NK-92 treated with Interleukin-12 subunit alpha and Interleukin-12 subunit beta, amount 100 ng/mL, for 24 hours (cell line): ENCODE measurements at regions not wholly inside any gene's neighbourhood (a gene's known extent, or its start where the extent isn't known, plus 50 kb on each side); places are given as distances from the start of the nearest gene placed in this dataset.
"Not testable (repeated sequence)": the region's sequence is repeated elsewhere in the genome, so short reads cannot be mapped to it uniquely, and the experiment has no call there.

Experiments used
- DNase-seq: peaks from one replicate; lab custom pipeline; 2025; lab: John Stamatoyannopoulos, UW

DNA sequence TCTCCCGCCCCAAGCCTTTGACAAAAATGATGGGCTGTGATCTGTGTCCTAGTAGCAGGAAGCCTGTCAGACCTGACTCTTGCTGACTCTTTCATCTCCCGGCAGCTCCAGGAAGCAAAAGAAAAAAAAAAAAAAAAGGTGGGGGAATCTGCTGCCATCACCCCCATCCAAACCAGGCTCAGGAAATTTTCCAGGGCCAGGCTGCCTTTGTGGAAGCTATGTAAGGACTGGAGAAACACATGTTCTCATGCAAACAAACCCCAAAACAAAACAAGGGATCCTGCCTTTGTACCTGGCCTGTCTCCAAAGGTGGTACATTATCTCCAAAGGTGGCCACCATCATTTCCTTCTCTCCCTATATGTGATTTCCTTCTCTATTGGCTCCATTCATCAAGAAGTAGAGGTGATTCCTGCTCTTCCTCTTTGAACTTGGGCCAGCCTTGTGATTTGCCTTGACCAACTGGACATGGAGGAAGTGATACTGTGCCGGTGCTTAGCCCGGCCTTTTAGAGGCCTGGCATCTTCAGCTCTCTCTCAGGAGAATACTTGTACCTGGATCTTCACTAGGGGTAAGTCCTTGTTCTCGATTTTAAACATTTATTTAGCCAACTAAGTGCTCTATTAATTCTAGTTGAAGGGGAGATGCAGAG is 192.2 kb upstream of the SVIL start:
- no peak for DNase-seq

DNA sequence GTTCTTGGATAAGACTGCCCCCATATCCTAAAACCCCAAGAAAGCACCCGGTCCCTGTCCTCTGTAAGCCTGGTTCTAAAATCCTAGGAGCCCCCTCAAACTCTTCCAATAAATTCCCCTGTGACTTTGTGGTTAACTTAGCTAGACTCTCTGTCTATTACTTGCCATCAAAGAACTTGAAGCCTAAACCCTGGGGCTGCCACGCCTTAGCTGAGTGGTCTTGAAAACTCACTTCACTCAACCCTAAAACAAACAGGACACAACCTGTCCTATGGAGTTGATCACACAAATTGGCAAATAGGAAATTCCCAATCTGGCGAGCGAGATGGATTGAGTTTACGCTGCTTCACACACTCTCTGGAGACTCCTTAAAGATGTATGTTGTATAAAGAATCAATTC is 191.4 kb upstream of the SVIL start:
- no peak for DNase-seq

DNA sequence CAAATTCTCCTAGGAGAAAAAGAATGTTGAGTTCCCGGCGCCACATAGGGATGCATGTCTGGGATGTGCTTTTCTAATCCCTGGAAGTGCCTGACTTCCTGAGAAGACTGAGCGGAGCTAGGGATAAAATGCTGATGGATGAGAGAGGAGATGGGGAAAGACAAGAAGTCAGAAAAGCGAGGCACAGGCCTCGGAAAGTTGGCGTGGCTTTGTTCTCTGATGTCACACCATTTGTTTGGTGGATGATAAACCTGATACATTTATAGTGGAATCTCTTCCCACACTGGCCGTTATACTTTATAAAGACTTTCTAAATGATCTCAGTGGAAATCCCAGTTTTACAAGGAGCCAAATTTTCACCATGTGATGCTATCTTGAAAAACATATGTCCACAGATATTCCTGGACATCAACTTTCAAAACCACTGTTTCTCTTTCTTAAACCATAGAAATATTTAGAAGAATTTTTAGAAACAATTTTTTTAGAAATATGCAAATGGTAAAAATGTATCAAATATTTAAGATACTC is 188.8 kb upstream of the SVIL start:
- DNase-seq = no peak

DNA sequence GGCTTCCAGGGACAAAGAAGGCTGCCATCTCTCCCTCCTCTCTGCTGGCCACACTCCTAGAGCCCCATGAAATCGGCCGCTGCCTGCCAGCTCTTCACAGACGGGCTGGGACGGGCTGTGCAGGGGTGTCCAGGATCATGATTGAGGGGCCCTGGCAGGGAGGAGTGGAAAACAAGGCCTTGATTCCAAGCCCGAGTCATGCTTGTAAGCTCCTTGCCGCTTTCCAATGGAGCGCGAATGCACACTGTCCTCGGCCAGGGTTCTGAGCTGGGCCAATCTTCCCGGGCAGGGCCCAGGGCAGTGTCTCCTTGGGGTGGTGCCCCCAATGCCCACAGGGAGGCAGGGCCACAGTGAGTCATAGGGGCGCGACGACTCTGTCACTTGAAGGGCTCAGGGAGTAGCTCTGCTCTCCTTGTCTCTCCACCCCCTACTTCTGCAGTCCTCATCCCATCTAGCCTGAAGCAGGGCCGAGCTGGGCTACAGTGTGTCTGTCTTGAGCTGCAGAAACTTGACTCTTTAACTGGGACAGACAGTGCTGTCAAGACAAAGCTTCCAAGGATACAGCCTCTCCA is 186.2 kb upstream of the SVIL start:
- no peak for DNase-seq

DNA sequence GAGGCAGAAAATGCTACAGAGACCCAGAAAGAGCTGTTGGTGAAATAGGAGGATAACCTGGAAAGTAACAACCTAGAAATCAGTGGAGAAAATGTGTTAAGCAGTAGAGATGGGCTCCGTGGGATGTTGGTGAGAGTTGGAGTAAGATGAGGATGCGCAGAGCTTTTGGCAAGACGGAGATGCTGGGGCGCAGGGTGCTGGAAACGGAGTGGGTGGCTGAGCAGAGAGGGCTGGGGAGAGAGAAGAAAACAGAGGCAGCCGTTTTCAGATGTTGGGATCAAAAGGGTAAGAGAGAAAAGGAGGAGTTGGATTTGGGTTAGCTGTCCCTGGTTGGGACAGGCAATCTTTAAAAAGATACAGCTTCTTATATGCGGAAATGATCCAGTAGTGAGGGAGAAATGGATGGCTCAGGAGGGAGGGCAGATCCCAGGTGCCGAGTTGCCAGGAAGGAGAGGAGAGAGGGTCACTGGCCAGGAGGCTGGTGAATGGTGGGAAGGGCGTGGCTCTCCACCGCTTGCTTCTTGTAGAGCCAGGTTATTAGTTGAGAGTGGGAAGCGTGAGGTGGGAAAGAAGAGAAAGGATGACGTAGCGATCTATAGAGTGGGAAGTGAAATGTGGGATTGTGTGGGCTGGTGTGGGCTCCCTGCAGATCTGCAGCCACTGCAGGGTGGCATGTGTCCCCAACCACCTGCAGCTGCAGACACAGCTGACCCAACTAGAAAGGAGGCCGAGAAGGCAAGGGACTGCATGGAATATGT is 182.2 kb upstream of the SVIL start:
- DNase-seq = no peak

DNA sequence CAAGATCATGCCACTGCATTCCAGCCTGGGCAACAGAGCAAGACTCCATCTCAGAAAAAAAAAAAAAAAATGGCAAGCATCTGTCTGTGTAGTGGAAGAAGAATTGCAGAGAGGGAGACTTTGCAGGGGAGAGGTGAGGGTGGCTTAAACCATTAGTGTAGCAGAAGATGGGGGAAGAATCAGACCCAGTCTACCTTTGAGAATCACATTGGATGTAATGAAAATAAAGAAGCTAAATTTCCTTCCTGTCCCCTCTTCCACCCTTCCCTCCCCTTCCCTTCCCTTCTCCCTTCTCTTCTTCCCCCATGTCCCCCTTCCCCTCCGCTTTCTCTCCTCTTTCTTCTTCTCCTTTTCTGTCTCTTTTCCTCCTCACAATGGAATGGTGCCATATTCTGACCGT is 180.8 kb upstream of the SVIL start:
- no peak for DNase-seq

DNA sequence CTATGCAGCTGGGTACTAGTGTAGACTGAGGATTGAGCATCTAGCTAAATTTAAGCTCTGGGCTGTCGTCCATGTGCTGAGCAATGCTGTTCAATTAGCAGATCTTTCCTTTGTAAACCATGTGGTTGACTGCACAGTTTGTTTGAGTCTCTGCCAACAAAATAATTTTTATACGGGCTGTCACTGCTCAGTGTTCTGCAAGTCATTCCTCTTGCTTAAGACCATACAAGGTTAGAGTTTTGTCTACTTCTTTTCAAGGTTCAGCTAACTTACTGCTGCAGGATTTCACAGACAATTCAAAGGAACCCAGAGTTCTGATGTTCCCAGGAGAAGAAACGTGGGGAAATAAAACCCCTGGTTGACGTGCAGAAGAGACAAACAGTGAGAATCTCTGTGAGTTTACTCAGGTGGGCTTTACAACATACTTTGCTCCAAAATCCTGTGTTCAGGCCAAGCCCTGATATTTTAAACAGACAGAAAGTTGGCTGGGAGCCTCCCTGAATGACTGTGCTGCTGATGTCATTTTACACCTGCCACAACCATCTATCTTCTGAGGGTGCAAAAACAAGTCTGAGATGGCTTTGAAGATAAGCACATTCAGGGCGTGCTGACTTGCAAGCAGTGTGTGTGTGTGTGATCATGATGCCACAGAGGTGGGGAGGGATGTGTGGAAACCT is 177.1 kb upstream of the SVIL start:
- peak; percentile 1 for DNase-seq

DNA sequence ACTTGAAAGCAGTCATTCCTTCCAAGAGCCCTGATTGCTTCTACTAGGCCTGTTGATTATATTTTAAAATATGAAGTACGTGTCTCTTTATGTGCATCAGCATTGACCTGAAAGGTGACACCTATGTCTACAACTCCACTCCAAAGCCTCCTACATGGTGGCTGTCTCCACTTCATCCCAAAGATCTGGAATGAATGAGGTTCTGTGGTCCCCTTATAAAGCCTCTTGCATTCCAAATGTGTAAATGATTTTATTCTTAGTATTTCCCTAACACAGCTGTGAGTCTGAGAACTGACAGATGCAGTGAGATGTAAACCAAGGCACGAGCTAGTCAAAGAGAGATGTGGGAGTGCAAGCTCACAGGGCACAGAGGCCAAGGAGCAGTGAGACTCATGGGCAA is 176.0 kb upstream of the SVIL start:
- DNase-seq = no peak

DNA sequence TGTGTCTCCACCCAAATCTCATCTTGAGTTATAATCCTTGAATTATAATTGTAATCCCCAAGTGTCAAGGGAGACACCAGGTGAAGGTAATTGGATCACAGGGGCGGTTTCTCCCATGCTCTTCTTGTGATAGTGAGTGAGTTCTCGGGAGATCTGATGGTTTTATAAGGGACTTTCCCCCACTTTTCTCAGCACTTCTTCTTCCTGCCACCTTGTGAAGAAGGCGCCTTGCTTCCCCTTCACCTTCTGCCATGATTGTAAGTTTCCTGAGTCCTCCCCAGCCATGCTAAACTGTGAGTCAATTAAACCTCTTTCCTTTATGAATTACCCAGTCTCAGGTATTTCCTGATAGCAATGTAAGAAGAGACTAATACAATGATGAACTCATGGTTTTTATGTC is 175.5 kb upstream of the SVIL start:
- DNase-seq = not testable (repeated sequence)

DNA sequence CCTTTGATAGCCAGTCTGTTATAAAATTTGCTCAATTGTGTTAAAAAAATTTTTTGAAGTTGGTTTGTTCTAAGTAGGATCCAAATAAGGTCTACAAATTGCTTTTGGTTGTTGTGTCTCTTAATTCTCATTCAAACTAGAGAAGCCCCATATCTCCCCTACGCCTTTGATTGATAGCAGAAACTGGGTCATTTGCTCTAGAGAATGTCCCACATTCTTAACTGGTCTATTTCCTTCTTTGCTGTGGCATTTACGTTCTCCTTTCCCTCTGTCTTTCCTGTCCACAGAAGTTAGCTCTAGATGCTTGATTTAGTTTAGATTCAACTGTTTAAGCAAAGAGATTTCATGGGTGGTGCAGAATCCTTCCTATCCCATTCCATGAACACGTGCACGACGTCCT is 174.6 kb upstream of the SVIL start:
- DNase-seq = no peak

DNA sequence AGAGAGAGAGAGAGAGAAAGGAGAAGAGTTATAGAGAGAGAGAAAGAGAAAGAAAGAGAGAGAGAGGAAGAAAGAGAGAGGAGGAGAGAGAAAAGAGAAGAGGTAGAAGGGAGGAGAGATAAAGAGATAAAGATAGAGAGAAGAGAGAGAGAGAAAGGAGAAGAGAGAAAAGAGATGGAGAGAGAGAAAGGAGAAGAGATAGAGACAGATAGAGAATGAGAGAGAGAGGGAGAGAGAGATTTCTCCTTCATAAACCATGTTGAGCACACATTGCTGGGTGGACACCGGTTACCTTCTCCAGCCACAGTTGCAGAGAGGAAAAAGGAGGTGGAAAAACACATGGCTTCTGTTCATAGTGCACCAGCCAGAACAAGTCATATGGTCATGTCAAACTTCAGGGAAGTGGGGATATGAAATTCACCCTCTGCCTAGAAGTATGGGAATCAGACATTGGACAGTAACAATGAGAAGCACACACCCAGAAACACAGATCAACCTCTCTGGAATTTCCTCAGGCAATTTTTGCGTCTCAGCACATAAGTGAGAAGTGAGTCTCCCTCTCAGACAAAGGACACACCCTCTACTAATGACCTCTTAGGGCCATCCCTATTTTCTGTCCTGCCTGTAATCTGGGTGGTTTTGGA is 172.5 kb upstream of the SVIL start:
- DNase-seq = no peak

DNA sequence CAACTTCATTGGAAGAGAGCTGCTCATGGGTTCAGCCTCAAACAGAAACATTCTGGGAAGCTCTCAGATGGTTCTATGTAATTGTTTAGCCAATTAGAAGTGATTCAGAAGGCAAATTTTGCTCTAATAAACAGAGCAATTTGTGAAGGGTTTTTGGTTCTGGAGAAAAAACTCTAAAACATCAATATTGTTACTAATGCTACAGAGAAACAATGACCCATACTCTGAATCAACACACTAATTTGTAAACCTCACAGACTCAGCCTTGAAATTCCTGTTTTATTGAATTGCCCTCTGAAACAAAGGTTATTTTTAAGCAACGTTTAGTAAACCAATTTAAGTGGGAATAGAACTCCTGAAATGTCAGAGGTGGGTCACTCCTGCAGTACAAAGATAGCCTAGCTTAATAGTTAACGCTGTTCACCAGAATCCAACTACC is 171.6 kb upstream of the SVIL start:
- no peak for DNase-seq

DNA sequence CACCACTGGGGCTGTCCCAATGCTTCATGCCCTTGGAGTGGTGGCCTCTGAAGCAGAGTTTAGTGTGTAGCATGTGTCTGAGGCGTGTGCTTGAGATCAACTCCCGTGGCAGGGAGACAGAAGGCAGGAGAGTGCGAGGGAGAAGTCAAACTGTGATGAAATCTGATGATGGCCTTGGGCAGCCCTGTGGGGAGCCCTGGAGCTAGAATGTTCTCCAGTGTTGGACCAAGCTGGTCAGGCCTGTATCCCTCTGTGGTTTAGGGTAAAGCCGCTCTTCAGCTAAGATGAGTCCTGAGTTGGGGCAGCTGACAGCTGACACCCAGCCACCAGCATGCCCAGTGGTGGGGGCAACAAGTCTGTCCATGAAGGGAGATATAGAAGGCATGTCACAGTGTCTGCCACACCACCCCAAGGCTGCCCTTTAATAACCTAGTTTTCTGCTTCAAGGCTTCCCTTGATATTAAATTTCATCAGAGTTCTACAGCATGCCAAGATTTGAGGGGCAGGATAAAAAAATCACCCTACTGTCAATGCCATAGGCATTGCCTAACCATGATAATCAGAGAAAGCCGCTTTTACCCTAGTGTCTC is 170.5 kb upstream of the SVIL start:
- DNase-seq = no peak

DNA sequence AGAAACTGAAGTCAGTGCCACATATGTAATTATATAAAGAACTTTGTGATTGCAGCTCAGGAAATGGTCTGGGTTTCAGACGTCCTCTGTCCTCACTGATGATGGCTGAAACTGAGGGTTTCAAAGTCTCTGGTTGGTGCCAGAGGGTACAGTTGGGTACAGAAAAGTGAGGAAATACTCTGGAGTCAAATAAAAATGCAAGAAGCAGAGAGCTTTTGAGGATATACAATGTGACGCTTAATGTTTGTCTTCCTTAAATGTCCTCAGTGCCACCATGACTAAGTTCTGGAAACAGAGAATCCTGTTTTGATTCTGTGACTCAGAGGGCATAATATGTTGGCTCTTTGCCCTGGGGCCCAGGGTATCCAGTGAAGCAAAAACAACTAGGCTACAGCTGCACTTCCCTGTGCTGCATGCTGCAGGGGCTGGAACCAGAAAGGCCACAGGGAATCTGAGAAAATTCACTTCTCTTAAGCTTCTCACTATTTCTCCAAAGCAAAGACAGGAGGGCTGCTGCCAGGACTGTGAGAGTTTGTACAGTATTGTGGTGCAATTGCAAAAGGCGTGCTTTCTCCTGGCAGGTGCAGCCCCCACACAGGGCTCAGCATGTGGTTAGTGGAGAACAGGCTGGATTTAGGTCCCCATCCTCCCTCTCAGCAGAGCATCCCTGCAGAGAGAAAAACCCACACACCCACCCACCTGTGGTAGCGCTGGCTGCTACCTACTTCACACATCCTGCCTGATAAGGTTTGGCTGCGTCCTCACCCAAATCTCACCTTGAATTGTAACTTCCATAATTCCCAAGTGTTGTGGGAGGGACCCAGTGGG is 169.5 kb upstream of the SVIL start:
- DNase-seq = no peak

DNA sequence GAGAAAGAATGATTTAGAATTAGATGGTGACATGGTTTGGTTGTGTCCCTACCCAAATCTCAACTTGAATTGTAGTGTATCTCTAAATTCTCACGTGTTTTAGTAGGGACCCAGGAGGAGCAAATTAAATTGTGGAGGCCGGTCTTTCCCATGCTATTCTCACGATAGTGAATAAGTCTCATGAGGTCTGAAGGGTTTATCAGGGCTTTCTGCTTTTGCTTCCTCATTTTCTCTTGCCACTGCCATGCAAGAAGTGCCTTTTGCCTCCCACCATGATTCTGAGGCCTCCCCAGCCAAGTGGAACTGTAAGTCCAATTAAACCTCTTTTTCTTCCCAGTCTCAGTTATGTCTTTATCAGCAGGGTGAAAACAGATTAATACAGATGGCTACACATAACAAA is 167.4 kb upstream of the SVIL start:
- no peak for DNase-seq

DNA sequence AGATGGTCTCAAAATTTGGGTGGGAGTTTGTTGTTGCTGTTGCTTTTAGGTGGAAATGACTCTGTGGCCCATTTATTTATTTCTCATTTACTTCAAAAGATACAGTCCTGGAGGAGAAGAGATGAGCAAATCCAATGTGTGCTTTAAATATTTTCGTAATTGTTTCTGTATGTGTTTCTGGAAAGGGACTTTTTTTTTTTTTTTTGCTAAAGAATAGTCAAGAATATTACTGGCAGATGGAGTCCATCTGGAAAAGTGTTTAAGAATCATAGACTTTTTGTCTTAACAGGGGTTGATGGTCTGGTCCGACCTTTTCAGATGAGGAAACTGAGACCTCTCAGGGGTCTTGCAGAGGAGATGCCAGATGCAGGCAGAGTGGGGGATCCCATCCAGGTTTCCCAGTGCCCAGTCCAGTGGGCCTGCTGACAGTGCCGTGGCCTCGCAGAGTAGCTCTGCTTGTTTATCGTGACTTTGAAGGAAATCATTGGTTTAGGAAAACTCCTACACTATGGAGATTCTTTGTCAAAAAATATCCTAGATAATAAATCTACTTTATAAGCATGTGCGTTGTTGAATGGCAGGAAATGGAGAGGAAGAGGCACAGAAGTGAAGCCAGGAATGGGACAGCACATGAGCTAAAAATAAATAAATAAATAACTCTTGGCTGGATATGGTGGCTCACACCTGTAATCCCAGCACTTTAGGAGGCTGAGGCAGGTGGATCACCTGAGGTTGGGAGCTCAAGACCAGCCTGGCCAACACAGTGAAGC is 164.3 kb upstream of the SVIL start:
- no peak for DNase-seq

DNA sequence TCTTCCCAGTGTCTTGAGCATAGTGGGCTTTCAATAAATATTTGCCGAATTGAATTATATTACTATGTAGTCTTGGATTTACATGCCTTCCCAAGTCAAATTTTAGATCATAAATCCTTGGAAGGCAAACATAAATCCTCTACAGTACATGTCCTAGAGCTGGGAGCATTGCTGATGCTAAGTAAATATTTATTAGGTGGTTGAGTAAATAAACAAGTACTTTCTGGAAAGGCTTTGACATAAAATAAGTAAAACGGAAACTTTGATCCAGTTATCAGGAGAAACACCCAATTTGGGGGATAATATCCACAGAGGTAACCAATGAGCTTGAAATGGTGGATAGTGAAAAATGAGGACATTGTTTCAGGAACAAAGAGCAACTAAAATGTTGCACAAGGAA is 162.8 kb upstream of the SVIL start:
- DNase-seq = no peak

DNA sequence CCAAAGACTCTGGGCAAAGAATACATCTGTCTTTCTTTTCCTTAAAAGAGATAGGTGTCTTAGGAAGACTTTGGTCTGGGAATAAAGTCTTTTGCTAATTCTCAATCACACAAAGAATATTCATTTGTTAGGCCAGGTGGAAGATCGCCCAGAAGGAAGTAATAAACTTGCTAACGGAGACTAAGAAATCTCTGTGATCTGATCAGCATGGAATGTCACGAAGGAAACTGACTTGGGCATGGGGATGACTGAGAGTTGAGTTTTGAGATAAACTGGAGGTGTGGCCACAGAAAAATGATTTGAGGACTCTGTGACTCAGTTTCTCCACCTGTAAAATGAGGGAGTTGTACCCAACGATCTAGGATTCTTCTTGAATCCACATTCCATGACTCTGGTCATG is 161.1 kb upstream of the SVIL start:
- DNase-seq = no peak

DNA sequence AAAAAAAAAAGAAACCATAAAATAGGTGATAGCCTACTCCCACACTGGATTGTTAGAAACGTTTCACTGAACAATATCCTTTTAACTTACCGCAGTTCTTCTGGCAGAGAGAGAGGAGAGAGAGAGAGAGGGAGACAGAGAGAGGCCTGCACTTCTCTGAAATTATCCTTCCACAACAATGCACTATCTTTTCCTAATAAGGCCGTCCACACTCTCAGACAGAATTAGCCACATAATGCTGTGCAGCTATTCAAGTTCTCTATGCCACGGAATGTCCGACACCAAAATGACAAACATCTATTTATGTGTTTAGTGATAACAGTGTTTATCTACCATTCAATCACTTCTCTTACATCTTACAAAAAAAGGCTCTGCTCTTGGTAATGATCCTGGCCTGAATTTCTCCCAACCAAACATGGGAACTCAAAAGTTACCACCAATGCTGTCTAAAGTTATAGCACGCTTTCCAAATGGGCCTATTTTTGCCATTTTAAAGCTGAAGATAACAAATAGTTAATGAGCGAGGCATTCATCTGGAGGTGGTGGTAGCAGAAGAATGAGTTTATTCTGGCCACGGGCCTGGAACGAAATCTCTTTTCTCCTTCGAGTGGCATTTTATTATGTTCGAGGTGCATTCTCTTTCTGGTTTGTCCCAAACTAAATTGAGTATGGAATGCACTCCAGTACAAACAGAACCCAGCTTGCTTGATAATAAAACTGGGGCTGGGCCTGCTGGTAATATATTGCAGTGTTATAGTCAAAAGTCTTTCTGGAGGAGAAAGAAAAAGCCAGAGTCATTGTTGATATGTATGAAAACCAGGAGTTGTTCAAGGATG is 160.2 kb upstream of the SVIL start:
- DNase-seq = no peak
